ENCODE measurements at regions not wholly inside any gene's neighbourhood (a gene's known extent, or its start where the extent isn't known, plus 50 kb on each side); places are given as distances from the start of the nearest gene placed in this dataset.

DNA sequence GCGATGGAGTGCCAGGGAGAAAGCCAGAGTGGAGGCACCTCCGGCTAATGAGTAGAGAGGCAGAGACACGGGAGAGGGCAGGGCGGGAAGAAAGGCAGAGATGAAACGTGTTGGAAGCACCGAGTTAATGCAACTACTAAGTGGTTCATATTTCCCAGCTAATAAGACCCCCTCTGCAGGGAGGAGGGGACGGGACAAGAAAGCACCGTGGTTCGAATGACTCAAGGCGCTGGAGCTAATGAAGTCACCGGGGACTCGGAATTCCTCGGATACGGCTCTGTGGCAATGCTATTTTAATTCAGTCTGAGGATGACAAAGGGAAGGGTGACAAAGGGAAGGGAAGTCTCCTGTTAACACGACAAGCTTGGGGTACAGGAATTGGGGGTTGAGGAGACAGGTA is 54.5 kb upstream of the RAPGEF1 start:
- H3K14ac ChIP-seq (replicated peaks; ENCODE audit: low read depth, low read length), result no peak overlapping the region
- TF ChIP-seq MAZ (IDR thresholded peaks at IDR 0.05; ENCODE audit: borderline replicate concordance, low read depth, low read length), result no peak
- no peak for TF ChIP-seq RAD21 (IDR thresholded peaks at IDR 0.05; ENCODE audit: low read length)
- TF ChIP-seq, protein P1, sequence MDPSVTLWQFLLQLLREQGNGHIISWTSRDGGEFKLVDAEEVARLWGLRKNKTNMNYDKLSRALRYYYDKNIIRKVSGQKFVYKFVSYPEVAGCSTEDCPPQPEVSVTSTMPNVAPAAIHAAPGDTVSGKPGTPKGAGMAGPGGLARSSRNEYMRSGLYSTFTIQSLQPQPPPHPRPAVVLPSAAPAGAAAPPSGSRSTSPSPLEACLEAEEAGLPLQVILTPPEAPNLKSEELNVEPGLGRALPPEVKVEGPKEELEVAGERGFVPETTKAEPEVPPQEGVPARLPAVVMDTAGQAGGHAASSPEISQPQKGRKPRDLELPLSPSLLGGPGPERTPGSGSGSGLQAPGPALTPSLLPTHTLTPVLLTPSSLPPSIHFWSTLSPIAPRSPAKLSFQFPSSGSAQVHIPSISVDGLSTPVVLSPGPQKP (IDR thresholded peaks at IDR 0.05; ENCODE audit: borderline replicate concordance, low read depth, low read length), result no peak
- no peak for TF ChIP-seq CEBPB (IDR thresholded peaks at IDR 0.05; ENCODE audit: low read depth, low read length)
- no peak for TF ChIP-seq MAFK (IDR thresholded peaks at IDR 0.05; ENCODE audit: low read depth, low read length)
- no peak for ATAC-seq (ENCODE audit: low read depth)
- no peak overlapping the region for H4K5ac ChIP-seq (ENCODE audit: low read depth, low read length)
- H2BK15ac ChIP-seq (ENCODE audit: low read depth, low read length), result no peak overlapping the region
- no CpG with 5 or more reads among the region's 15 CpGs for WGBS, 2 experiments (ENCODE audit: extremely low coverage in 2 of 2, insufficient read length in 1 of 2)
- H3K4ac ChIP-seq (ENCODE audit: low read depth, low read length), result no peak overlapping the region
- H3K9ac ChIP-seq (ENCODE audit: low read depth, low read length), result no peak overlapping the region
- no peak overlapping the region for H3K23ac ChIP-seq (ENCODE audit: low read depth, low read length)
- no peak overlapping the region for H4K8ac ChIP-seq (ENCODE audit: low read depth in 2 of 2, low read length in 2 of 2)
- no peak overlapping the region for H2BK20ac ChIP-seq (ENCODE audit: low read depth, low read length)
- no peaks in the 10 kb centered on the region for H3K36me3 ChIP-seq (ENCODE audit: control insufficient read depth, insufficient read depth, low read length)
- no peaks in the 10 kb centered on the region for H4K20me1 ChIP-seq (ENCODE audit: insufficient read depth, low read length)
- H3K18ac ChIP-seq (ENCODE audit: low read depth, low read length), result no peak overlapping the region
- H3K27me3 ChIP-seq (ENCODE audit: control insufficient read depth, insufficient read depth, low read length), result peaks cover 41% of the 10 kb centered on the region
- ChIA-PET POLR2A (ENCODE audit: unreplicated experiment) (no interaction called here), CTCF (no interaction called here)
- no peaks in the 10 kb centered on the region for H3K4me1 ChIP-seq (ENCODE audit: control insufficient read depth, insufficient read depth, low read length)
- no peak overlapping the region for H2AK5ac ChIP-seq (ENCODE audit: low read depth, low read length)
- H4K91ac ChIP-seq (ENCODE audit: insufficient read depth, low read depth, low read length), result no peak overlapping the region
- 0 out of 2 replicates have a peak, but pooled peaks cover 2% of the 10 kb centered on the region for H3K9me1 ChIP-seq (ENCODE audit: insufficient read depth, low read length)
- no peak overlapping the region for H3K56ac ChIP-seq (ENCODE audit: extremely low read depth, insufficient read depth, low read length)
- no TSS peak for BruUV-seq (replicated peaks)
- in situ Hi-C loops (cut with MboI; ENCODE audit: low sequenced_read_pairs) (no loop called here), intact Hi-C loops (cut with micrococcal nuclease) (no loop called here), dilution Hi-C loops (cut with HindIII; ENCODE audit: low sequenced_read_pairs, unreplicated experiment) (no loop called here)
- no peak overlapping the region for H2BK120ac ChIP-seq (ENCODE audit: low read depth, low read length)
- DNase-seq, result no peak
- no peaks in the 10 kb centered on the region for H3K79me1 ChIP-seq (ENCODE audit: low read depth in 1 of 2, low read length in 2 of 2)
- peaks cover 5% of the 10 kb centered on the region for H3K9me3 ChIP-seq (ENCODE audit: control insufficient read depth, insufficient read depth, low read length)
- no peak overlapping the region for H3K4me3 ChIP-seq (ENCODE audit: insufficient read depth, low read depth, low read length)
- H2AK9ac ChIP-seq (replicated peaks; ENCODE audit: low read depth, low read length, poor library complexity), result no peak overlapping the region
- no peak overlapping the region for H2AFZ ChIP-seq (replicated peaks; ENCODE audit: low read length, poor library complexity)
- H3K4me2 ChIP-seq (ENCODE audit: low read depth, low read length), result no peak overlapping the region
- H2BK5ac ChIP-seq (ENCODE audit: low read depth, low read length, poor library complexity, severe bottlenecking), result no peak overlapping the region
- no peak overlapping the region for H3K27ac ChIP-seq (ENCODE audit: insufficient read depth, low read length)
